ENCODE measurements at regions not wholly inside any gene's neighbourhood (a gene's known extent, or its start where the extent isn't known, plus 50 kb on each side); places are given as distances from the start of the nearest gene placed in this dataset.

GRCh38 chr1:82947278-82947677 is 1051.7 kb downstream of the TTLL7 start:
- Histone ChIP-seq H3K9ac (no peak overlapping the region), H3F3A (ENCODE audit: low read depth) (no peaks in the 10 kb centered on the region), H3K27ac (no peak overlapping the region), H2AFZ (replicated peaks) (no peak overlapping the region), H3K4me1 (no peaks in the 10 kb centered on the region), H3K4me2 (no peak overlapping the region), H3K9me3 (ENCODE audit: low read depth) (no peaks in the 10 kb centered on the region), H3K79me2 (ENCODE audit: low read depth) (no peaks in the 10 kb centered on the region), H4K20me1 (ENCODE audit: low read depth) (no peaks in the 10 kb centered on the region), H3K27me3 (no peaks in the 10 kb centered on the region), H3K36me3 (no peaks in the 10 kb centered on the region), H3K4me3 (no peak overlapping the region)
- Mint-ChIP-seq H3K27ac (no peak overlapping the region), H3K9me3 (no peaks in the 10 kb centered on the region), H3K4me1 (peaks cover 3% of the 10 kb centered on the region), H3K4me3 (no peak overlapping the region), H3K27me3 (ENCODE audit: insufficient read depth, low read depth) (no peaks in the 10 kb centered on the region), H3K36me3 (no peaks in the 10 kb centered on the region)
- TF ChIP-seq EZH2 (IDR thresholded peaks at IDR 0.05) (no peak), CTCF (IDR thresholded peaks at IDR 0.05) (no peak), EZH2phosphoT487 (IDR thresholded peaks at IDR 0.05) (no peak)
- no peak for DNase-seq (ENCODE audit: low spot score)

DNA sequence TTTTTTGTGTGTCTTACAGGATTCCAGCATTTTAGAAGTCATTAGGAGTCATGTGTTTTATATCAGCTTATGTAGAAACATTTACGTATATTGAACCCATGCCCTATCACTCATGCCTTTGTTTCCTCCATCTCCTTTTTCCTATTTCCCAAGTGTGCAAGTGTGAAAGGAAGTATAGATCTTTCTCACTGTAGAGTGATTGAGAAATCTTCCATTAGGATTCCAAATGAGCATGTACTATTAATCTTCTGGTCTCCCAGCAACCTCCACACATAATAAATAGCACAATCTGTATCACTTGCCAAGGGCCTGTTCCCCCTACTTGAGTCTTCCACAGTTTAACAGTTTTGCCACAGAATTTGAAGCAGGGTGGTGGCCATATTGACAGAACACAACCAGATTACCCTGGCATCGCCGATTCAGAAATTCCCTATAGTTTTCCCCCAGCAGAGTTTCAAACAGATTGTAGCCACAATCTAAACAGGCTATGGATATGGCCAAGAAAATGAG is 1052.8 kb downstream of the TTLL7 start:
- H3K9me3 Mint-ChIP-seq, result no peaks in the 10 kb centered on the region
- Histone ChIP-seq H2AFZ (replicated peaks) (no peak overlapping the region), H3K36me3 (no peaks in the 10 kb centered on the region), H3K4me3 (no peak overlapping the region), H3K9me3 (ENCODE audit: low read depth) (no peaks in the 10 kb centered on the region), H3K27me3 (no peaks in the 10 kb centered on the region), H3F3A (ENCODE audit: low read depth) (no peaks in the 10 kb centered on the region), H3K27ac (no peak overlapping the region), H3K79me2 (ENCODE audit: low read depth) (no peaks in the 10 kb centered on the region), H3K4me1 (no peaks in the 10 kb centered on the region), H3K4me2 (no peak overlapping the region), H4K20me1 (ENCODE audit: low read depth) (no peaks in the 10 kb centered on the region), H3K9ac (no peak overlapping the region)
- no peaks in the 10 kb centered on the region for H3K36me3 Mint-ChIP-seq
- TF ChIP-seq EZH2 (IDR thresholded peaks at IDR 0.05) (no peak), EZH2phosphoT487 (IDR thresholded peaks at IDR 0.05) (no peak), CTCF (IDR thresholded peaks at IDR 0.05) (no peak)
- H3K4me1 Mint-ChIP-seq, result peaks cover 3% of the 10 kb centered on the region
- no peak for DNase-seq (ENCODE audit: low spot score)
- H3K4me3 Mint-ChIP-seq, result no peak overlapping the region
- H3K27ac Mint-ChIP-seq, result no peak overlapping the region
- no peaks in the 10 kb centered on the region for H3K27me3 Mint-ChIP-seq (ENCODE audit: insufficient read depth, low read depth)

DNA sequence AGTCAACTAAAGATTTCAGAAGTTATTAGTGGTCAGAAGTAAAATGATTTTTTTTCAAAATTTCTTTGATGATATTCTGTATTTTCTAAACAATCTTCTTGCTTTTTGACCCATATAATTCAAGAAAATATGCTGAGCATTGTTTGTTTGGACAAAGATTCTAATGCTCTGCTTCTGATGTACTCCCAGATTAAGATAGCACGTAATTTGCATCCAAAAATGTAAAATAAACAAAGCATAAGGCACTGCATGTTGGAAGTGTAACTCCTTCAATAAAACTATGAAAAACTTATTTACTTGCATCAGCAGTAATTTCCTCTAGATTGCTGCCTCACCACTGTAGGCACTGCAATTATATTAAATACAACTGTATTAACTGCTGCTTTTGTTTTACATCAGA is 1054.1 kb downstream of the TTLL7 start:
- Histone ChIP-seq H3K4me1 (no peaks in the 10 kb centered on the region), H2AFZ (replicated peaks) (no peak overlapping the region), H3K4me2 (no peak overlapping the region), H3K36me3 (no peaks in the 10 kb centered on the region), H3K9ac (no peak overlapping the region), H3K27me3 (no peaks in the 10 kb centered on the region), H3K9me3 (ENCODE audit: low read depth) (no peaks in the 10 kb centered on the region), H3K79me2 (ENCODE audit: low read depth) (no peaks in the 10 kb centered on the region), H3K27ac (no peak overlapping the region), H3K4me3 (no peak overlapping the region), H4K20me1 (ENCODE audit: low read depth) (no peaks in the 10 kb centered on the region), H3F3A (ENCODE audit: low read depth) (no peaks in the 10 kb centered on the region)
- Mint-ChIP-seq H3K36me3 (no peaks in the 10 kb centered on the region), H3K4me1 (peaks cover 3% of the 10 kb centered on the region), H3K27me3 (ENCODE audit: insufficient read depth, low read depth) (no peaks in the 10 kb centered on the region), H3K27ac (no peak overlapping the region), H3K4me3 (no peak overlapping the region), H3K9me3 (no peaks in the 10 kb centered on the region)
- TF ChIP-seq EZH2phosphoT487 (IDR thresholded peaks at IDR 0.05) (no peak), CTCF (IDR thresholded peaks at IDR 0.05) (no peak), EZH2 (IDR thresholded peaks at IDR 0.05) (no peak)
- DNase-seq (ENCODE audit: low spot score), result no peak
